ENCODE measurements at regions not wholly inside any gene's neighbourhood (a gene's known extent, or its start where the extent isn't known, plus 50 kb on each side); places are given as distances from the start of the nearest gene placed in this dataset.

- TF ChIP-seq CTCF (IDR thresholded peaks at IDR 0.05; ENCODE audit: low read depth, low read length) = no peak
- DNase-seq (ENCODE audit: low read depth, low spot score) = no peak
- H3K4me3 ChIP-seq (ENCODE audit: low read depth, low read length) = no peak overlapping the region
- in situ Hi-C loops (cut with HindIII; ENCODE audit: low sequenced_read_pairs) = no loop called here
Measured at GRCh38 chr1:213652109-213652508, 335.7 kb upstream of the PROX1 start.

DNA sequence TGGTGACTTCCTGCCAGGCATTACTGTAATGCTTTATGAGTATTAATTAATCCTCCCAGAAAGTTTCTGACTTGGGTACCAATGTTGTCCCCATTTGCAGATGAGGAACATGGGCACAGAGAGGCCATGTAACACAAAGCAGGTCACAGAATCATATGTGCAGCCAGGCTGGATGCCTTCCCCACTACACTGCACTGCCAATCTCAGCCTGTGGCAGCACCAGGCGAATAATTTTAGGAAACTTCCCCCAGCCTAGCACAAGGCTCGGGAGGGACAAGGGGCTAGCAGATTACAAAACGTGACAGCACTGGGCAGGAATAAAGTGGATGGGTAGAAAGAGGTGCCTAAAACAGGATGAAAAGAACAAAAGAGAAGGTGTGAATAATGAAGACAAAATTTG is 331.7 kb upstream of the PROX1 start:
- DNase-seq (ENCODE audit: low read depth, low spot score) = no peak
- TF ChIP-seq CTCF (IDR thresholded peaks at IDR 0.05; ENCODE audit: low read depth, low read length) = no peak
- in situ Hi-C loops (cut with HindIII; ENCODE audit: low sequenced_read_pairs) = no loop called here
- H3K4me3 ChIP-seq (ENCODE audit: low read depth, low read length) = no peak overlapping the region

DNA sequence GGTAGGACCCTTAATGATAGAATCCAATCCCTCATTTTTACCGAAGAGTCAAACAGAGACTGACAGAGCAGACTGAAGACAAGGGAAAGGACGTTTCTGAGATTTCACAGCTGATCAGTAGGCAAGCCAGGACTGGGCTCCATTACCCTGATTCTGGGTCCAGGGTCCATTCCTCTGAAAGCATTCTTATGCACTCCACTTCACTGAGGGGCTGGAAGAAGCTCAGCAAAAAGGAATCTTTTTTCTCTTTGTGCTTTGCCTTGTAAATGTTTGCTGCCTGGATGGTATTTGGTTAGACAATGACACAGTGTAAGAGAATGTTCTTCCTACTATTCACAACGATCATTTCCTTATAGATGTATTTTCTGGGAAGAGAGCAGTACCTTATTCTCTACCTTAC is 331.3 kb upstream of the PROX1 start:
- in situ Hi-C loops (cut with HindIII; ENCODE audit: low sequenced_read_pairs) = no loop called here
- TF ChIP-seq CTCF (IDR thresholded peaks at IDR 0.05; ENCODE audit: low read depth, low read length) = no peak
- no peak for DNase-seq (ENCODE audit: low read depth, low spot score)
- no peak overlapping the region for H3K4me3 ChIP-seq (ENCODE audit: low read depth, low read length)

DNA sequence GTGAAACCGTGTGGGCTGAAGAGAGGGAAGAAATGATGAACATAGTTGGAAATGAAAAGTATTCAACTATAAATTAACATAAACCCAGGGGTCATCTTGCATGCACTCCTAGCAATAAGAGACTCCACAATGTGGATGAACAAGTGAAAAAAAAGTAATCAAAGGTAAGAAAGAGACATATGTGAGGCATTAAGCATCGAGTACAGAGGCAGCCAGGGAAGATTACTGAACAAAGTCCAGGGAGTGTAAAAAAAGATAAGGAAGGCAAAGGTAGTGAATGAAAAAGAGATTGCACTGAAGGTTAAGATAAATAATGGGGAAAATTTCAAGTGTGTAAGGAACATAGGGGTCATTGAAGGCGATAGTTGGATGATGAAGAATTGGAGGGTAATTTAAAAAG is 330.8 kb upstream of the PROX1 start:
- H3K4me3 ChIP-seq (ENCODE audit: low read depth, low read length) = no peak overlapping the region
- in situ Hi-C loops (cut with HindIII; ENCODE audit: low sequenced_read_pairs) = no loop called here
- no peak for DNase-seq (ENCODE audit: low read depth, low spot score)
- no peak for TF ChIP-seq CTCF (IDR thresholded peaks at IDR 0.05; ENCODE audit: low read depth, low read length)

- TF ChIP-seq CTCF (IDR thresholded peaks at IDR 0.05; ENCODE audit: low read depth, low read length) = no peak
- no peak for DNase-seq (ENCODE audit: low read depth, low spot score)
- in situ Hi-C loops (cut with HindIII; ENCODE audit: low sequenced_read_pairs) = no loop called here
- no peak overlapping the region for H3K4me3 ChIP-seq (ENCODE audit: low read depth, low read length)
Measured at GRCh38 chr1:213657879-213658278, 329.9 kb upstream of the PROX1 start.

- H3K4me3 ChIP-seq (ENCODE audit: low read depth, low read length) = no peak overlapping the region
- TF ChIP-seq CTCF (IDR thresholded peaks at IDR 0.05; ENCODE audit: low read depth, low read length) = no peak
- in situ Hi-C loops (cut with HindIII; ENCODE audit: low sequenced_read_pairs) = no loop called here
- DNase-seq (ENCODE audit: low read depth, low spot score) = no peak
Measured at GRCh38 chr1:213658457-213658856, 329.3 kb upstream of the PROX1 start.
